ENCODE measurements at regions not wholly inside any gene's neighbourhood (a gene's known extent, or its start where the extent isn't known, plus 50 kb on each side); places are given as distances from the start of the nearest gene placed in this dataset.

DNA sequence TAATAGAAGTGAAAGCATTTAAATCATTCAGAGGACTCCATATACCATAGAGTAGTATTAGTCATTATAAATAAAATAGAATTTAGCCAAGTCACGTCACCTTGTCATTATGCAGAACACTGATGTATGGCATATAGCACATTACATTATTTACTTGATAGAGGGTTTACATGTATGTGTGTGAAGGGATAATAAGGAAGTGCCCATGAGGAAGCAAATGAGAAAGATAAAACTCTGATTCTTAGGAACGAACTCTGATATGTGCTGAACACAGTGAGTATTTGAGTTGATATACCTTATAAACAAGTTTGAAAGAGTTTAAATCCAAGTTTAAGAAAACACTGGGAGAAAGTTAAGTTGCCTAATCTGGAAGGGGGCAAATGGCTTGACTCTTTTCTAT is 160.5 kb upstream of the NDST3 start:
- Histone ChIP-seq H3K27ac (ENCODE audit: low read depth, low read length) (no peak overlapping the region), H3K9me3 (ENCODE audit: control insufficient read depth in 1 of 2, insufficient read depth in 1 of 2, low read depth in 1 of 2, low read length in 2 of 2) (no peaks in the 10 kb centered on the region), H3K4me1 (ENCODE audit: control insufficient read depth in 1 of 2, insufficient read depth in 2 of 2, low read length in 2 of 2) (no peaks in the 10 kb centered on the region), H2AFZ (ENCODE audit: low read depth, low read length, poor library complexity, severe bottlenecking) (no peak overlapping the region), H3K79me2 (ENCODE audit: insufficient read depth, low read length) (no peaks in the 10 kb centered on the region), H3K27me3 (ENCODE audit: insufficient read depth, low read length) (no peaks in the 10 kb centered on the region), H3K9ac (ENCODE audit: low read length) (no peak overlapping the region), H3K4me3 (replicated peaks in 1 of 2; ENCODE audit: low read depth in 1 of 2, low read length in 2 of 2) (no peak overlapping the region), H3K36me3 (ENCODE audit: control insufficient read depth in 1 of 2, insufficient read depth in 2 of 2, low read length in 2 of 2) (no peaks in the 10 kb centered on the region), H4K20me1 (ENCODE audit: insufficient read depth) (no peaks in the 10 kb centered on the region), H3K9me2 (ENCODE audit: insufficient read depth) (no peaks in the 10 kb centered on the region), H3K4me2 (ENCODE audit: low read length) (no peak overlapping the region)
- no TSS peak for BruUV-seq (replicated peaks)
- TF ChIP-seq EZH2 (IDR thresholded peaks at IDR 0.05), result no peak
- no peak for TF ChIP-seq SP1 (IDR thresholded peaks at IDR 0.05; ENCODE audit: low read depth)
- TF ChIP-seq YY1 (IDR thresholded peaks at IDR 0.05; ENCODE audit: extremely low read depth, insufficient replicate concordance, low read depth, low read length), result no peak
- no peak for TF ChIP-seq CEBPB (IDR thresholded peaks at IDR 0.05; ENCODE audit: low read depth)
- TF ChIP-seq ZNF274 (IDR thresholded peaks at IDR 0.05; ENCODE audit: low read depth, low read length), result no peak
- no peak for TF ChIP-seq ATF3 (IDR thresholded peaks at IDR 0.05)
- TF ChIP-seq SRF (IDR thresholded peaks at IDR 0.05; ENCODE audit: low read depth), result no peak
- no peak for TF ChIP-seq ZFX (IDR thresholded peaks at IDR 0.05)
- TF ChIP-seq CBX3 (IDR thresholded peaks at IDR 0.05; ENCODE audit: low read depth), result no peak
- no peak for TF ChIP-seq MAX (IDR thresholded peaks at IDR 0.05)
- TF ChIP-seq TCF7L2 (IDR thresholded peaks at IDR 0.05; ENCODE audit: borderline replicate concordance, extremely low read depth, insufficient read depth, insufficient read length), result no peak
- DNase-seq (ENCODE audit: low read depth, low spot score) (no peak), ATAC-seq (no peak)
- intact Hi-C loops (cut with micrococcal nuclease), result no loop called here
- POLR2A ChIA-PET, result no interaction called here
- CTCF ChIA-PET, result no interaction called here
- RAD21 ChIA-PET (ENCODE audit: low non-redundant PET in 1 of 2, low total read pairs in 2 of 2, uncharacterized antibody in 2 of 2, unreplicated experiment in 2 of 2), result no interaction called here

GRCh38 chr4:117874216-117874615 is 160.1 kb upstream of the NDST3 start:
- intact Hi-C loops (cut with micrococcal nuclease), result no loop called here
- DNase-seq (ENCODE audit: low read depth, low spot score) (no peak), ATAC-seq (no peak)
- Histone ChIP-seq H3K4me2 (ENCODE audit: low read length) (no peak overlapping the region), H3K9ac (ENCODE audit: low read length) (no peak overlapping the region), H3K27ac (ENCODE audit: low read depth, low read length) (no peak overlapping the region), H4K20me1 (ENCODE audit: insufficient read depth) (no peaks in the 10 kb centered on the region), H3K79me2 (ENCODE audit: insufficient read depth, low read length) (no peaks in the 10 kb centered on the region), H3K9me3 (ENCODE audit: control insufficient read depth in 1 of 2, insufficient read depth in 1 of 2, low read depth in 1 of 2, low read length in 2 of 2) (no peaks in the 10 kb centered on the region), H3K36me3 (ENCODE audit: control insufficient read depth in 1 of 2, insufficient read depth in 2 of 2, low read length in 2 of 2) (no peaks in the 10 kb centered on the region), H2AFZ (ENCODE audit: low read depth, low read length, poor library complexity, severe bottlenecking) (no peak overlapping the region), H3K4me3 (replicated peaks in 1 of 2; ENCODE audit: low read depth in 1 of 2, low read length in 2 of 2) (no peak overlapping the region), H3K27me3 (ENCODE audit: insufficient read depth, low read length) (no peaks in the 10 kb centered on the region), H3K4me1 (ENCODE audit: control insufficient read depth in 1 of 2, insufficient read depth in 2 of 2, low read length in 2 of 2) (no peaks in the 10 kb centered on the region), H3K9me2 (ENCODE audit: insufficient read depth) (no peaks in the 10 kb centered on the region)
- no peak for TF ChIP-seq YY1 (IDR thresholded peaks at IDR 0.05; ENCODE audit: extremely low read depth, insufficient replicate concordance, low read depth, low read length)
- ChIA-PET RAD21 (ENCODE audit: low non-redundant PET in 1 of 2, low total read pairs in 2 of 2, uncharacterized antibody in 2 of 2, unreplicated experiment in 2 of 2) (no interaction called here), CTCF (no interaction called here), POLR2A (no interaction called here)
- no TSS peak for BruUV-seq (replicated peaks)

All from HCT116 (cell line).